ENCODE measurements at regions not wholly inside any gene's neighbourhood (a gene's known extent, or its start where the extent isn't known, plus 50 kb on each side); places are given as distances from the start of the nearest gene placed in this dataset.

- TF ChIP-seq HOXB13 (CRISPR knock-in tag; IDR thresholded peaks at IDR 0.05; ENCODE audit: low read depth): no peak
- TF ChIP-seq, protein P1, sequence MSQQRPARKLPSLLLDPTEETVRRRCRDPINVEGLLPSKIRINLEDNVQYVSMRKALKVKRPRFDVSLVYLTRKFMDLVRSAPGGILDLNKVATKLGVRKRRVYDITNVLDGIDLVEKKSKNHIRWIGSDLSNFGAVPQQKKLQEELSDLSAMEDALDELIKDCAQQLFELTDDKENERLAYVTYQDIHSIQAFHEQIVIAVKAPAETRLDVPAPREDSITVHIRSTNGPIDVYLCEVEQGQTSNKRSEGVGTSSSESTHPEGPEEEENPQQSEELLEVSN (IDR thresholded peaks at IDR 0.05; ENCODE audit: borderline replicate concordance, low read depth): no peak
- TF ChIP-seq CEBPB (IDR thresholded peaks at IDR 0.05): no peak
- no peak for TF ChIP-seq BCL3 (IDR thresholded peaks at IDR 0.05)
- no peak for TF ChIP-seq KDM1A (IDR thresholded peaks at IDR 0.05; ENCODE audit: low read depth)
- TF ChIP-seq CHD2 (IDR thresholded peaks at IDR 0.05; ENCODE audit: low read length, partially characterized antibody): no peak
- no peak for TF ChIP-seq SREBF2 (IDR thresholded peaks at IDR 0.05)
- TF ChIP-seq, protein P2, sequence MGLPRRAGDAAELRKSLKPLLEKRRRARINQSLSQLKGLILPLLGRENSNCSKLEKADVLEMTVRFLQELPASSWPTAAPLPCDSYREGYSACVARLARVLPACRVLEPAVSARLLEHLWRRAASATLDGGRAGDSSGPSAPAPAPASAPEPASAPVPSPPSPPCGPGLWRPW (IDR thresholded peaks at IDR 0.05): no peak
- no peak for TF ChIP-seq HDAC2 (IDR thresholded peaks at IDR 0.05)
Measured at GRCh38 chr12:114776731-114777442, 92.9 kb upstream of the TBX3 start (continued).

- no peak for ATAC-seq
- no peaks in the 10 kb centered on the region for H3K9me3 ChIP-seq
- no peak overlapping the region for H3K27ac ChIP-seq
- 83% methylated on average over 5 of the region's 5 CpGs for WGBS (ENCODE audit: missing lambda C conversion rate)
- H3K4me1 ChIP-seq: peaks cover 10% of the 10 kb centered on the region; the same call in 2 of the 3 replicates
- no peak for FAIRE-seq
- H3K4me2 ChIP-seq: no peak overlapping the region
- DNase-seq (ENCODE audit: low read depth in 1 of 2, low spot score in 1 of 2): no peak
- POLR2A ChIA-PET: no interaction called here
- TF ChIP-seq MAFK (IDR thresholded peaks at IDR 0.05; ENCODE audit: partially characterized antibody): no peak
- no peak for TF ChIP-seq HOXA7 (CRISPR knock-in tag; IDR thresholded peaks at IDR 0.05)
- TF ChIP-seq CEBPB (IDR thresholded peaks at IDR 0.05): no peak
- no peak for TF ChIP-seq NR3C1 (IDR thresholded peaks at IDR 0.05)
- TF ChIP-seq BHLHE40 (IDR thresholded peaks at IDR 0.05; ENCODE audit: low read depth, low read length): no peak
- no peak for TF ChIP-seq RAD21 (conservative IDR thresholded peaks at IDR 0.05 in 1 of 2, IDR thresholded peaks at IDR 0.05 in 1 of 2)
- TF ChIP-seq KDM1A (IDR thresholded peaks at IDR 0.05; ENCODE audit: low read depth): no peak
- TF ChIP-seq, protein P3, sequence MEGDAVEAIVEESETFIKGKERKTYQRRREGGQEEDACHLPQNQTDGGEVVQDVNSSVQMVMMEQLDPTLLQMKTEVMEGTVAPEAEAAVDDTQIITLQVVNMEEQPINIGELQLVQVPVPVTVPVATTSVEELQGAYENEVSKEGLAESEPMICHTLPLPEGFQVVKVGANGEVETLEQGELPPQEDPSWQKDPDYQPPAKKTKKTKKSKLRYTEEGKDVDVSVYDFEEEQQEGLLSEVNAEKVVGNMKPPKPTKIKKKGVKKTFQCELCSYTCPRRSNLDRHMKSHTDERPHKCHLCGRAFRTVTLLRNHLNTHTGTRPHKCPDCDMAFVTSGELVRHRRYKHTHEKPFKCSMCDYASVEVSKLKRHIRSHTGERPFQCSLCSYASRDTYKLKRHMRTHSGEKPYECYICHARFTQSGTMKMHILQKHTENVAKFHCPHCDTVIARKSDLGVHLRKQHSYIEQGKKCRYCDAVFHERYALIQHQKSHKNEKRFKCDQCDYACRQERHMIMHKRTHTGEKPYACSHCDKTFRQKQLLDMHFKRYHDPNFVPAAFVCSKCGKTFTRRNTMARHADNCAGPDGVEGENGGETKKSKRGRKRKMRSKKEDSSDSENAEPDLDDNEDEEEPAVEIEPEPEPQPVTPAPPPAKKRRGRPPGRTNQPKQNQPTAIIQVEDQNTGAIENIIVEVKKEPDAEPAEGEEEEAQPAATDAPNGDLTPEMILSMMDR (IDR thresholded peaks at IDR 0.05): no peak
- TF ChIP-seq CHD4 (IDR thresholded peaks at IDR 0.05; ENCODE audit: borderline replicate concordance): no peak
- no peak for TF ChIP-seq TFCP2L1 (CRISPR knock-in tag; IDR thresholded peaks at IDR 0.05)
- TF ChIP-seq JUN (IDR thresholded peaks at IDR 0.05): no peak
- TF ChIP-seq HEYL (CRISPR knock-in tag; IDR thresholded peaks at IDR 0.05): no peak
- TF ChIP-seq KDM5A (IDR thresholded peaks at IDR 0.05): no peak
- TF ChIP-seq, protein P4, sequence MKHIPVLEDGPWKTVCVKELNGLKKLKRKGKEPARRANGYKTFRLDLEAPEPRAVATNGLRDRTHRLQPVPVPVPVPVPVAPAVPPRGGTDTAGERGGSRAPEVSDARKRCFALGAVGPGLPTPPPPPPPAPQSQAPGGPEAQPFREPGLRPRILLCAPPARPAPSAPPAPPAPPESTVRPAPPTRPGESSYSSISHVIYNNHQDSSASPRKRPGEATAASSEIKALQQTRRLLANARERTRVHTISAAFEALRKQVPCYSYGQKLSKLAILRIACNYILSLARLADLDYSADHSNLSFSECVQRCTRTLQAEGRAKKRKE (CRISPR knock-in tag; IDR thresholded peaks at IDR 0.05; ENCODE audit: low read depth): no peak
- TF ChIP-seq ZNF302 (CRISPR knock-in tag; IDR thresholded peaks at IDR 0.05): no peak
- TF ChIP-seq NFE2L2 (conservative IDR thresholded peaks at IDR 0.05; ENCODE audit: low read length): no peak
- no peak for TF ChIP-seq ZSCAN20 (CRISPR knock-in tag; IDR thresholded peaks at IDR 0.05)
- no peak overlapping the region for H3K4me3 ChIP-seq
- CTCF ChIA-PET: interaction anchor here (0.9 kb wide), 1 partner anchor 11 kb away, joined by 3 read pairs; no protein-coding TSS in a partner anchor
Measured at GRCh38 chr12:114774699-114775098, 90.7 kb upstream of the TBX3 start.

All from A549 (cell line).